SK-N-SH (cell line): ENCODE measurements at regions not wholly inside any gene's neighbourhood (a gene's known extent, or its start where the extent isn't known, plus 50 kb on each side); places are given as distances from the start of the nearest gene placed in this dataset.

Source experiments
- CTCF ChIA-PET: fragments of 300-600, 350-600 bp; formaldehyde crosslinking; extraction: SDS; loops from one replicate; lab custom pipeline; 2021; lab: Yijun Ruan, JAX
- POLR2A ChIA-PET: fragments of 350-600 bp; sonication (Branson Sonifier 250); formaldehyde crosslinking; extraction: SDS; loops from one replicate; lab custom pipeline; 2020; ENCODE audit warnings: antibody characterized with exemption, inconsistent platforms; lab: Yijun Ruan, JAX
- DNase-seq: peaks from one replicate; pipeline ENCODE4 v3.0.0; 2012
- H2AFZ ChIP-seq: fragments of 200-600 bp; sonication (generic); 2 replicates; pipeline ENCODE4 v1.8.1; 2016; ENCODE audit warnings: antibody characterized with exemption, mild to moderate bottlenecking, low read depth
- H3F3A ChIP-seq: fragments of 200-600 bp; sonication (generic); replicated peaks from 2 replicates; pipeline ENCODE3; 2016; ENCODE audit warnings: antibody characterized with exemption, mild to moderate bottlenecking; ENCODE audit not compliant: insufficient read depth
- H3K27ac ChIP-seq, 2 experiments: fragments of 200-500 bp in 1 of 2; fragments of 200-600 bp in 1 of 2; sonication (Bioruptor generic) in 1 of 2; sonication (generic), shearing (Covaris generic) in 1 of 2; 2 replicates each; pipeline versions ENCODE4 v1.5.1 to v1.6.1; 2014 to 2016; ENCODE audit warnings: low read depth in 2 of 2, inconsistent platforms in 1 of 2, low read length in 1 of 2, mild to moderate bottlenecking in 1 of 2, mixed read lengths in 1 of 2
- H3K27me3 ChIP-seq: fragments of 200-600 bp; sonication (generic), shearing (Covaris generic); 2 replicates; pipeline ENCODE4 v1.6.1; 2016; ENCODE audit warnings: mixed run types; ENCODE audit not compliant: insufficient read depth
- H3K36me3 ChIP-seq, 2 experiments: fragments of 200-500 bp in 1 of 2; fragments of 200-600 bp in 1 of 2; sonication (Bioruptor generic) in 1 of 2; sonication (generic) in 1 of 2; replicated peaks in 1 of 2; 2 replicates each; pipeline versions ENCODE3 to v1.5.1; 2014 to 2016; ENCODE audit warnings: low read length in 1 of 2, mild to moderate bottlenecking in 1 of 2; ENCODE audit not compliant: insufficient read depth in 2 of 2, control insufficient read depth in 1 of 2
- H3K4me1 ChIP-seq, 2 experiments: fragments of 200-500 bp in 1 of 2; fragments of 200-600 bp in 1 of 2; sonication (Bioruptor generic) in 1 of 2; sonication (generic), shearing (Covaris generic) in 1 of 2; 2 replicates each; pipeline versions ENCODE4 v1.5.1 to v1.6.1; 2014 to 2016; ENCODE audit warnings: low read depth in 1 of 2, low read length in 1 of 2, mixed run types in 1 of 2; ENCODE audit not compliant: insufficient read depth in 2 of 2, control insufficient read depth in 1 of 2
- H3K4me2 ChIP-seq: fragments of 200-600 bp; sonication (generic), shearing (Covaris generic); 2 replicates; pipeline ENCODE4 v1.6.1; 2017; ENCODE audit warnings: mixed run types
- H3K4me3 ChIP-seq, 2 experiments: fragments of 200-500 bp in 1 of 2; fragments of 200-600 bp in 1 of 2; sonication (Bioruptor generic) in 1 of 2; sonication (generic), shearing (Covaris generic) in 1 of 2; 2 replicates each; pipeline versions ENCODE4 v1.5.1 to v1.8.1; 2014 to 2016; ENCODE audit warnings: low read depth in 2 of 2, inconsistent platforms in 1 of 2, low read length in 1 of 2, mild to moderate bottlenecking in 1 of 2, mixed read lengths in 1 of 2, moderate library complexity in 1 of 2
- H3K79me2 ChIP-seq: fragments of 200-600 bp; sonication (generic); 2 replicates; pipeline ENCODE4 v1.8.1; 2017; ENCODE audit warnings: mild to moderate bottlenecking; ENCODE audit not compliant: insufficient read depth
- H3K9ac ChIP-seq: fragments of 200-600 bp; sonication (generic); 2 replicates; pipeline ENCODE4 v1.6.1; 2017; ENCODE audit warnings: mixed run types
- H3K9me2 ChIP-seq: fragments of 200-600 bp; sonication (generic); 2 replicates; pipeline ENCODE4 v1.6.1; 2017; ENCODE audit warnings: mixed run types
- H3K9me3 ChIP-seq: fragments of 200-600 bp; sonication (generic); 2 replicates; pipeline ENCODE4 v1.6.1; 2017; ENCODE audit warnings: mixed run types, mild to moderate bottlenecking, moderate library complexity
- H4K20me1 ChIP-seq: fragments of 200-600 bp; sonication (generic); 2 replicates; pipeline ENCODE4 v1.6.1; 2017; ENCODE audit warnings: mild to moderate bottlenecking, mixed run types; ENCODE audit not compliant: insufficient read depth
- CTCF ChIP-seq: fragments of 200-600 bp; sonication (generic); IDR thresholded peaks from 2 replicates; pipeline ENCODE4 v1.6.1; 2017; ENCODE audit warnings: antibody characterized with exemption, mild to moderate bottlenecking, moderate library complexity
- EP300 ChIP-seq, 2 experiments: IDR thresholded peaks; 2 replicates each; pipeline versions ENCODE4 v1.4.0 to v1.6.1; 2012; ENCODE audit warnings: borderline replicate concordance in 1 of 2, low read depth in 1 of 2, low read length in 1 of 2
- FOSL2 ChIP-seq: IDR thresholded peaks from 2 replicates; pipeline ENCODE4 v1.4.0; 2012; ENCODE audit warnings: low read depth, mild to moderate bottlenecking, moderate library complexity, borderline replicate concordance
- FOXM1 ChIP-seq: IDR thresholded peaks from 2 replicates; pipeline ENCODE4 v1.4.0; 2012; ENCODE audit warnings: low read depth, mild to moderate bottlenecking
- GATA2 ChIP-seq: sonication (generic); formaldehyde crosslinking; IDR thresholded peaks from 2 replicates; pipeline ENCODE4 v1.5.0; 2020; ENCODE audit warnings: mild to moderate bottlenecking, missing genetic modification reagents
- IRF3 ChIP-seq: fragments of 150-350 bp; IDR thresholded peaks from 2 replicates; pipeline ENCODE4 v1.6.1; 2016; ENCODE audit warnings: mild to moderate bottlenecking, low read depth, low read length
- MEF2A ChIP-seq: IDR thresholded peaks from 2 replicates; pipeline ENCODE4 v1.4.0; 2012; ENCODE audit warnings: low read depth, borderline replicate concordance
- MXI1 ChIP-seq: IDR thresholded peaks from 2 replicates; pipeline ENCODE4 v1.6.1; 2012; ENCODE audit warnings: mild to moderate bottlenecking, low read depth, low read length, improper control_type of control experiment
- RAD21 ChIP-seq: IDR thresholded peaks from 2 replicates; pipeline ENCODE4 v1.6.1; 2012; ENCODE audit warnings: mild to moderate bottlenecking, low read length
- REST ChIP-seq: IDR thresholded peaks from 2 replicates; pipeline ENCODE4 v1.6.1; 2012; ENCODE audit warnings: mild to moderate bottlenecking, low read depth, low read length, moderate library complexity
- RFX5 ChIP-seq: IDR thresholded peaks from 2 replicates; pipeline ENCODE4 v1.6.1; 2012; ENCODE audit warnings: mild to moderate bottlenecking, improper control_type of control experiment, low read length
- RXRA ChIP-seq: IDR thresholded peaks from 2 replicates; pipeline ENCODE4 v1.4.0; 2012; ENCODE audit warnings: low read depth, mild to moderate bottlenecking, borderline replicate concordance
- SIN3A ChIP-seq: IDR thresholded peaks from 2 replicates; pipeline ENCODE4 v1.6.1; 2012; ENCODE audit warnings: low read depth, mild to moderate bottlenecking, low read length, moderate library complexity, borderline replicate concordance
- SMC3 ChIP-seq: IDR thresholded peaks from 2 replicates; pipeline ENCODE4 v1.6.1; 2012; ENCODE audit warnings: low read depth, low read length, improper control_type of control experiment
- TAF1 ChIP-seq: IDR thresholded peaks from 2 replicates; pipeline ENCODE4 v1.6.1; 2012; ENCODE audit warnings: low read depth, mild to moderate bottlenecking, low read length, moderate library complexity, borderline replicate concordance
- TCF12 ChIP-seq: IDR thresholded peaks from 2 replicates; pipeline ENCODE4 v1.4.0; 2012
- TEAD4 ChIP-seq: IDR thresholded peaks from 2 replicates; pipeline ENCODE4 v1.4.0; 2012; ENCODE audit warnings: mild to moderate bottlenecking, borderline replicate concordance; ENCODE audit not compliant: insufficient read depth
- USF2 ChIP-seq: fragments of 150-350 bp; IDR thresholded peaks from 2 replicates; pipeline ENCODE4 v1.6.1; 2017; ENCODE audit warnings: antibody characterized with exemption, low read length, low read depth, borderline replicate concordance
- YY1 ChIP-seq: IDR thresholded peaks from 2 replicates; pipeline ENCODE4 v1.4.0; 2012; ENCODE audit warnings: low read depth, mild to moderate bottlenecking
- WGBS: methylation state at CpG from one replicate; pipeline ENCODE4 v1.1.6; 2017; ENCODE audit warnings: low lambda C conversion rate; 5-methylcytosine and 5-hydroxymethylcytosine counted together

GRCh38 chr9:135213566-135213965, 126.1 kb downstream of the OLFM1 start:
- Histone ChIP-seq H3K9me3 (no peaks in the 10 kb centered on the region), H3K36me3 (no peaks in the 10 kb centered on the region), H3F3A (no peaks in the 10 kb centered on the region), H3K79me2 (no peaks in the 10 kb centered on the region), H3K9ac (no peak overlapping the region), H3K4me1 (peaks cover 0 to 40% of the 10 kb centered on the region in 2 experiments; a peak in 1 of 4 replicates), H3K9me2 (no peaks in the 10 kb centered on the region), H3K27ac (no peak overlapping the region), H4K20me1 (no peaks in the 10 kb centered on the region), H2AFZ (no peak overlapping the region), H3K4me2 (no peak overlapping the region), H3K27me3 (no peaks in the 10 kb centered on the region), H3K4me3 (no peak overlapping the region)
- no peak for DNase-seq
- TF ChIP-seq IRF3 (no peak), SIN3A (no peak), EP300 (IDR thresholded peaks at IDR 0.05; ENCODE audit: borderline replicate concordance in 1 of 2, low read depth in 1 of 2, low read length in 1 of 2) (no peak), RAD21 (no peak), USF2 (no peak), TCF12 (no peak), SMC3 (no peak), GATA2 (CRISPR knock-in tag) (no peak), FOSL2 (no peak), RFX5 (no peak), TAF1 (no peak)
- ChIA-PET POLR2A (no interaction called here), CTCF (interaction anchor here (0.9 to 4.9 kb wide), 2 partner anchors 29 to 199 kb away, joined by 6 to 17 read pairs; no protein-coding TSS in a partner anchor)
- WGBS, result 55% methylated on average over 9 of the region's 9 CpGs

- no peaks in the 10 kb centered on the region for H3F3A ChIP-seq
- CTCF ChIA-PET, result interaction anchor here (0.7 to 4.9 kb wide), 2 partner anchors 10 to 198 kb away, joined by 3 to 17 read pairs; no protein-coding TSS in a partner anchor
- POLR2A ChIA-PET, result no interaction called here
- TF ChIP-seq YY1, result no peak
- TF ChIP-seq RXRA, result no peak
- no peak for TF ChIP-seq USF2
- TF ChIP-seq MXI1, result no peak
- no peak for TF ChIP-seq RFX5
- no peak for TF ChIP-seq CTCF
- TF ChIP-seq TEAD4, result no peak
- no peak for TF ChIP-seq MEF2A
- TF ChIP-seq FOXM1, result no peak
- TF ChIP-seq REST, result no peak
These were observed 126.7 kb downstream of the OLFM1 start for GRCh38 chr9:135214054-135214640.

More at GRCh38 chr9:135214054-135214640, 126.7 kb downstream of the OLFM1 start:
- Histone ChIP-seq H3K4me1 (peaks cover 0 to 45% of the 10 kb centered on the region in 2 experiments; a peak in 2 of 4 replicates), H2AFZ (no peak overlapping the region), H3K9me3 (no peaks in the 10 kb centered on the region), H3K79me2 (no peaks in the 10 kb centered on the region), H3K9me2 (no peaks in the 10 kb centered on the region), H4K20me1 (no peaks in the 10 kb centered on the region), H3K36me3 (no peaks in the 10 kb centered on the region), H3K27me3 (no peaks in the 10 kb centered on the region), H3K9ac (no peak overlapping the region), H3K27ac (no peak overlapping the region), H3K4me3 (no peak overlapping the region), H3K4me2 (no peak overlapping the region)
- WGBS, result 58% methylated on average over 12 of the region's 19 CpGs
- DNase-seq, result peak; percentile 57
